GM10248 (cell line): ENCODE measurements at regions not wholly inside any gene's neighbourhood (a gene's known extent, or its start where the extent isn't known, plus 50 kb on each side); places are given as distances from the start of the nearest gene placed in this dataset.

ENCODE experiments used
- CTCF ChIA-PET: fragments of 300-600 bp; sonication (Branson Sonifier 250); formaldehyde crosslinking; extraction: SDS; loops from one replicate; lab custom pipeline; 2021; ENCODE audit warnings: antibody characterized with exemption; lab: Yijun Ruan, JAX
- POLR2A ChIA-PET: fragments of 350-650 bp; sonication (Branson Sonifier 250); formaldehyde crosslinking; extraction: SDS; loops from one replicate; lab custom pipeline; 2020; ENCODE audit warnings: antibody characterized with exemption; lab: Yijun Ruan, JAX
- DNase-seq: peaks from one replicate; pipeline ENCODE4 v3.0.0; 2012; ENCODE audit errors: extremely low spot score
- TF ChIP-seq, protein P1 (sequence below): IDR thresholded peaks from 2 replicates; pipeline ENCODE4 v1.5.1; 2012; ENCODE audit warnings: mild to moderate bottlenecking, low read depth; ENCODE audit errors: extremely low read depth, missing control alignments, control extremely low read depth

DNA sequence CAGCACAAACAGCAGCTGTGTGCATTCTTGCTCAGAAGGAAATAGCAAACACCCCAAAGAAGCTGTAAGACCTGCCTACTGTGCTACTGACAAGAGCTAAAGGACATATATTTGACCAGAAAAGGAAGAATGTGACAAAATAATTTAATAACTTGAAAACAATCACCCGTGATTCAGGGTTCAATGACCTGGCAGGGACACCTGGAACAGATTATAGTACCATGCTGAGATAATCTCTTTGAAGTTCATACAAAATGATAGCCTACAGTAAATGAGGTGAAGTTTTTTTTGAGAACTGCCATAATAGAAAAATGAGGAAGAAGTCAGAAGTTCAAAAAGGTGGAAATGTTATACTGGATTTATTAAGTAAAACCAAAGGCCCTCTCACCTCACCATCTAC, 324.8 kb upstream of the GULP1 start:
- ChIA-PET CTCF (interaction anchor here (0.7 to 1.3 kb wide), 2 partner anchors 15 to 17 kb away, joined by 3 to 4 read pairs; no protein-coding TSS in a partner anchor), POLR2A (no interaction called here)
- no peak for DNase-seq
- TF ChIP-seq, protein P1, sequence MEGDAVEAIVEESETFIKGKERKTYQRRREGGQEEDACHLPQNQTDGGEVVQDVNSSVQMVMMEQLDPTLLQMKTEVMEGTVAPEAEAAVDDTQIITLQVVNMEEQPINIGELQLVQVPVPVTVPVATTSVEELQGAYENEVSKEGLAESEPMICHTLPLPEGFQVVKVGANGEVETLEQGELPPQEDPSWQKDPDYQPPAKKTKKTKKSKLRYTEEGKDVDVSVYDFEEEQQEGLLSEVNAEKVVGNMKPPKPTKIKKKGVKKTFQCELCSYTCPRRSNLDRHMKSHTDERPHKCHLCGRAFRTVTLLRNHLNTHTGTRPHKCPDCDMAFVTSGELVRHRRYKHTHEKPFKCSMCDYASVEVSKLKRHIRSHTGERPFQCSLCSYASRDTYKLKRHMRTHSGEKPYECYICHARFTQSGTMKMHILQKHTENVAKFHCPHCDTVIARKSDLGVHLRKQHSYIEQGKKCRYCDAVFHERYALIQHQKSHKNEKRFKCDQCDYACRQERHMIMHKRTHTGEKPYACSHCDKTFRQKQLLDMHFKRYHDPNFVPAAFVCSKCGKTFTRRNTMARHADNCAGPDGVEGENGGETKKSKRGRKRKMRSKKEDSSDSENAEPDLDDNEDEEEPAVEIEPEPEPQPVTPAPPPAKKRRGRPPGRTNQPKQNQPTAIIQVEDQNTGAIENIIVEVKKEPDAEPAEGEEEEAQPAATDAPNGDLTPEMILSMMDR: no peak

DNA sequence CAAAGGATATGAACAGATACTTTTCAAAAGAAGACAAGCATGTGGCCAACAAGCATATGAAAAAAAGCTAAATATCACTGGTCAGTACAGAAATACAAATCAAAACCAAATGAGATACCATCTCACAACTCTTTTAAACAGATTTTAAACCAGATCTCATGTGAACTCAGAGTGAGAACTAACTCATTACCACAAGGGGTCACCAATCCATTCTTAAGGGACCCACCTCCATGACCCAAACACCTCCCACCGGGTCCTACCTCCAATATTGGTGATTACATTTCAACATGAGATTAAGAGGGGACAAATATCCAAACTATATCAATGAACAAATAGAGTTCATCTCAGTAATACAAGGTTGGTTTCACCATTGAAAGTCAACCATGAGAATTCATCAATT, 319.8 kb upstream of the GULP1 start:
- POLR2A ChIA-PET: no interaction called here
- TF ChIP-seq, protein P1: no peak
- CTCF ChIA-PET: no interaction called here
- DNase-seq: no peak

DNA sequence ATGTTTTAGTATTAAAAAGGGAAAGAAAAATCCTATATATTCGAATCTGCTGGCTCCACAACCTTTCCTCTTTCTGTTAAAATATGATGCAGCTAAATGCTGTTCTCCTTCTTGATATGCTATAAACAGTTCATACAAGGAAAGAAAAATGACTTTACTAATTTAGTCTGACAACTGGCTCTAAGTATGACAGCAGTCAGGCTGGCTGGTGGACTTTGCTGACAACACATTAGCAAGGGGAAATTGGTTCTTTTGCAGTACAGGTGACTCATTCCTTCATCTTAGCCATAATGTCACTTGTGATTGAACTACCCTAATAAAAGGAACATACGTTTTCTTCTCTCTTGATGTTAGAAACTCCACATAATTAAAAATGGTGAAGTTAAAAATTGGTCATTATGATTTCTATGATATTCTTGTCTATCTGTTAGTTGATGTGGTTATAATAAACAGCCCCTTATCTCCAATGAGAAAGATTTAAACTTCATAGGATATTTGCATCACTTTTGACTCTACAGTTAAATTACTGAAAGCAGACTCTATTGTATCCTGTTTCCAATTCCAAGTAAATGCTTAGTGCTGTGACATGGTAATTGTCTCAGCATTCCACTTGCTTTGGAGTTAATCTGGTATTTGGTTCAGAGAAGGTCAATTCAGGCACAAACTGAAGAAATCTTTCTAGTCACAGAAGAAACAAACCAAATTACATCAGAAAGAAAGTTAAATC, 315.3 kb upstream of the GULP1 start:
- ChIA-PET CTCF (no interaction called here), POLR2A (no interaction called here)
- DNase-seq: no peak
- TF ChIP-seq, protein P1: no peak

GRCh38 chr2:187976986-187977333, 314.7 kb upstream of the GULP1 start:
- ChIA-PET CTCF (no interaction called here), POLR2A (no interaction called here)
- DNase-seq: no peak

GRCh38 chr2:187978356-187978755, 313.3 kb upstream of the GULP1 start:
- POLR2A ChIA-PET: no interaction called here
- TF ChIP-seq, protein P1: no peak
- CTCF ChIA-PET: interaction anchor here (0.8 to 1.5 kb wide), 3 partner anchors 12 to 25 kb away, joined by 3 read pairs; no protein-coding TSS in a partner anchor
- DNase-seq: no peak

More at GRCh38 chr2:187976986-187977333, 314.7 kb upstream of the GULP1 start:
- TF ChIP-seq, protein P1: no peak

GRCh38 chr2:187982668-187983067, 309.0 kb upstream of the GULP1 start:
- CTCF ChIA-PET: interaction anchor here (3.5 kb wide), 1 partner anchor 12 kb away, joined by 9 read pairs; no protein-coding TSS in a partner anchor

More at GRCh38 chr2:187982668-187983067, 309.0 kb upstream of the GULP1 start:
- TF ChIP-seq, protein P1: no peak
- no peak for DNase-seq
- POLR2A ChIA-PET: no interaction called here
